Left colon (tissue), 2 donors: ENCODE measurements at regions not wholly inside any gene's neighbourhood (a gene's known extent, or its start where the extent isn't known, plus 50 kb on each side); places are given as distances from the start of the nearest gene placed in this dataset.
"Not testable (repeated sequence)": the region's sequence is repeated elsewhere in the genome, so short reads cannot be mapped to it uniquely, and the experiment has no call there.

Experiments
- ATAC-seq: fragments of 200-7000 bp; cut with Tn5 transposase; one replicate; pipeline ENCODE4 v1.9.1; 2020; ENCODE audit warnings: mild to moderate bottlenecking, moderate library complexity
- DNase-seq, 2 donors: peaks; one replicate each; pipeline ENCODE4 v3.0.0-alpha.2; 2020
- intact Hi-C, 2 donors: fragments of 100-400 bp; cut with DNase I in 1 of 2; cut with micrococcal nuclease in 1 of 2; formaldehyde crosslinking; loops; one replicate each; pipeline versions ENCODE4 v1.11.2 to v1.14.0; 2022; cut with DNase I, micrococcal nuclease
- donor health status: DM: no; HTN: no; CAD: no.
- donor health status: DM: yes; HTN: yes; CAD: no.

- intact Hi-C loops = no loop called here
- DNase-seq (no peak), ATAC-seq (no peak)
These were observed 496.7 kb upstream of the RBFOX1 start for GRCh38 chr16:6835941-6836340.

GRCh38 chr16:6835516-6835915, 497.1 kb upstream of the RBFOX1 start:
- intact Hi-C loops = no loop called here

GRCh38 chr16:6828690-6829089, 504.0 kb upstream of the RBFOX1 start:
- no peak for ATAC-seq
- DNase-seq = no peak
- intact Hi-C loops = no loop called here

More at GRCh38 chr16:6835516-6835915, 497.1 kb upstream of the RBFOX1 start:
- ATAC-seq = no peak
- no peak for DNase-seq

GRCh38 chr16:6827931-6828330, 504.7 kb upstream of the RBFOX1 start:
- intact Hi-C loops = no loop called here
- ATAC-seq = no peak
- no peak for DNase-seq

- DNase-seq (no peak), ATAC-seq (no peak)
These were observed 505.4 kb upstream of the RBFOX1 start for GRCh38 chr16:6827267-6827666.

GRCh38 chr16:6822041-6822440, 510.6 kb upstream of the RBFOX1 start:
- no peak for DNase-seq
- ATAC-seq = no peak
- intact Hi-C loops = no loop called here

More at GRCh38 chr16:6827267-6827666, 505.4 kb upstream of the RBFOX1 start:
- intact Hi-C loops = no loop called here

GRCh38 chr16:6804461-6804860, 528.2 kb upstream of the RBFOX1 start:
- intact Hi-C loops = no loop called here
- DNase-seq = no peak
- ATAC-seq = no peak

- intact Hi-C loops = no loop called here
- DNase-seq (no peak), ATAC-seq (no peak)
These were observed 529.5 kb upstream of the RBFOX1 start for GRCh38 chr16:6803176-6803575.

- ATAC-seq (no peak), DNase-seq (no peak)
- intact Hi-C loops = no loop called here
These were observed 535.4 kb upstream of the RBFOX1 start for GRCh38 chr16:6797223-6797622.

- no peak for DNase-seq
- ATAC-seq = no peak
- intact Hi-C loops = no loop called here
These were observed 555.0 kb upstream of the RBFOX1 start for GRCh38 chr16:6777624-6778023.

GRCh38 chr16:6775712-6776111, 556.9 kb upstream of the RBFOX1 start:
- ATAC-seq (no peak), DNase-seq (no peak)
- intact Hi-C loops = no loop called here

GRCh38 chr16:6771956-6772355, 560.7 kb upstream of the RBFOX1 start:
- DNase-seq (no peak), ATAC-seq (no peak)
- intact Hi-C loops = no loop called here

GRCh38 chr16:6753553-6753952, 579.1 kb upstream of the RBFOX1 start:
- intact Hi-C loops = no loop called here
- no peak for ATAC-seq
- no peak for DNase-seq

- DNase-seq = no peak
- no peak for ATAC-seq
- intact Hi-C loops = no loop called here
These were observed 581.5 kb upstream of the RBFOX1 start for GRCh38 chr16:6751191-6751590.

GRCh38 chr16:6749698-6750097, 582.9 kb upstream of the RBFOX1 start:
- intact Hi-C loops = no loop called here
- no peak for ATAC-seq
- no peak for DNase-seq

- DNase-seq, ATAC-seq, intact Hi-C loops: not testable (repeated sequence)
These were observed 596.3 kb upstream of the RBFOX1 start for GRCh38 chr16:6736302-6736701.

GRCh38 chr16:6735631-6736030, 597.0 kb upstream of the RBFOX1 start:
- ATAC-seq = no peak

GRCh38 chr16:6732166-6732565, 600.5 kb upstream of the RBFOX1 start:
- intact Hi-C loops = no loop called here
- DNase-seq (no peak), ATAC-seq (no peak)

More at GRCh38 chr16:6735631-6736030, 597.0 kb upstream of the RBFOX1 start:
- intact Hi-C loops = no loop called here
- DNase-seq = no peak

- intact Hi-C loops = no loop called here
- ATAC-seq = no peak
- no peak for DNase-seq
These were observed 604.3 kb upstream of the RBFOX1 start for GRCh38 chr16:6728381-6728780.

GRCh38 chr16:6726621-6727020, 606.0 kb upstream of the RBFOX1 start:
- intact Hi-C loops = no loop called here
- no peak for DNase-seq
- ATAC-seq = no peak

GRCh38 chr16:6725634-6726331, 606.9 kb upstream of the RBFOX1 start:
- DNase-seq = no peak
- intact Hi-C loops = no loop called here
- ATAC-seq = no peak
